SJSA1 (cell line): ENCODE measurements at regions not wholly inside any gene's neighbourhood (a gene's known extent, or its start where the extent isn't known, plus 50 kb on each side); places are given as distances from the start of the nearest gene placed in this dataset.

Experiments used
- DNase-seq, 2 experiments: peaks; one replicate each; pipeline ENCODE4 v3.0.0-alpha.2; 2015 to 2020; ENCODE audit warnings: low spot score in 2 of 2, low read depth in 1 of 2
- H3K27ac ChIP-seq: fragments of 250-450 bp; sonication (Bioruptor Pico); 2 replicates; pipeline ENCODE4 v1.5.1; 2020; ENCODE audit warnings: mild to moderate bottlenecking, moderate library complexity
- H3K27me3 ChIP-seq: fragments of 250-450 bp; sonication (Bioruptor Pico); replicated peaks from 2 replicates; pipeline ENCODE4 v1.5.1; 2020; ENCODE audit warnings: mild to moderate bottlenecking, moderate library complexity
- H3K36me3 ChIP-seq: fragments of 250-450 bp; sonication (Bioruptor Pico); 2 replicates; pipeline ENCODE4 v1.5.1; 2020; ENCODE audit warnings: mild to moderate bottlenecking
- H3K4me1 ChIP-seq: fragments of 250-450 bp; sonication (Bioruptor Pico); replicated peaks from 2 replicates; pipeline ENCODE4 v1.6.1; 2021; ENCODE audit warnings: mild to moderate bottlenecking
- H3K4me3 ChIP-seq: fragments of 250-450 bp; sonication (Bioruptor Pico); 2 replicates; pipeline ENCODE4 v1.5.1; 2020; ENCODE audit warnings: mild to moderate bottlenecking
- H3K9me3 ChIP-seq: fragments of 250-450 bp; sonication (Bioruptor Pico); replicated peaks from 2 replicates; pipeline ENCODE4 v1.5.1; 2020; ENCODE audit warnings: mild to moderate bottlenecking

GRCh38 chr1:106861110-106861509, 195.4 kb upstream of the PRMT6 start:
- Histone ChIP-seq H3K27me3 (no peaks in the 10 kb centered on the region), H3K4me3 (no peak overlapping the region), H3K9me3 (no peaks in the 10 kb centered on the region), H3K4me1 (no peaks in the 10 kb centered on the region), H3K36me3 (no peaks in the 10 kb centered on the region), H3K27ac (no peak overlapping the region)
- no peak for DNase-seq

GRCh38 chr1:106868828-106869227, 187.6 kb upstream of the PRMT6 start:
- H3K9me3 ChIP-seq, result no peaks in the 10 kb centered on the region; the same call in none of the 2 replicates
- no peaks in the 10 kb centered on the region for H3K27me3 ChIP-seq
- H3K4me1 ChIP-seq, result no peaks in the 10 kb centered on the region
- no peaks in the 10 kb centered on the region for H3K36me3 ChIP-seq
- no peak for DNase-seq
- H3K4me3 ChIP-seq, result no peak overlapping the region
- H3K27ac ChIP-seq, result no peak overlapping the region

- H3K4me3 ChIP-seq, result no peak overlapping the region
- H3K36me3 ChIP-seq, result no peaks in the 10 kb centered on the region
- H3K9me3 ChIP-seq, result no peaks in the 10 kb centered on the region; the same call in none of the 2 replicates
- H3K27me3 ChIP-seq, result no peaks in the 10 kb centered on the region
- no peak overlapping the region for H3K27ac ChIP-seq
- H3K4me1 ChIP-seq, result no peaks in the 10 kb centered on the region
- no peak for DNase-seq
These were observed 180.9 kb upstream of the PRMT6 start for GRCh38 chr1:106875622-106876021.

GRCh38 chr1:106876384-106876783, 180.1 kb upstream of the PRMT6 start:
- Histone ChIP-seq H3K4me1 (no peaks in the 10 kb centered on the region), H3K36me3 (no peaks in the 10 kb centered on the region), H3K27ac (no peak overlapping the region), H3K9me3 (no peaks in the 10 kb centered on the region; the same call in none of the 2 replicates), H3K4me3 (no peak overlapping the region), H3K27me3 (no peaks in the 10 kb centered on the region)
- no peak for DNase-seq

- no peak overlapping the region for H3K27ac ChIP-seq
- DNase-seq, result no peak
- H3K4me3 ChIP-seq, result no peak overlapping the region
- H3K9me3 ChIP-seq, result peaks cover 4% of the 10 kb centered on the region; the same call in 1 of the 2 replicates
- no peaks in the 10 kb centered on the region for H3K27me3 ChIP-seq
- H3K36me3 ChIP-seq, result no peaks in the 10 kb centered on the region
- H3K4me1 ChIP-seq, result no peaks in the 10 kb centered on the region
These were observed 176.9 kb upstream of the PRMT6 start for GRCh38 chr1:106879538-106879937.

DNA sequence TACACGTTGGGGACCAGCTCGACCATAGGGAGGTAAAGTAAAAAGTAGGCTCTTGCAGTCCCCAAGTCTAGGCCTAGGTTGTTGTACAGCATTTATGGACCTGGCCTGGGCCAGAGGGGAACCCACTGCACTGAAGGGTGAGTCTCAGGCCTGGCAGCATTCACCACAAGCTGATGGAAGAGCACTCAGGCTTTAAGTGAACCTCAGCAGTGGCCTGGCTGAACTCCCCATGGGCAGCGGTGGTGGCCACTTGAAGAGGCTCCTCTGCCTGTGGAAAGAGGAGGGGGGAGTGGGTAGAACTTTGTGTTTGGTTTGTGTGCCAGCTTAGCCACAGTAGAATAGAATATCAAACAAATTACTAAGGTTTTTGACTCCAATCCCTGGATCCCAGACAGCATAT, 176.2 kb upstream of the PRMT6 start:
- H3K4me1 ChIP-seq, result no peaks in the 10 kb centered on the region
- no peaks in the 10 kb centered on the region for H3K27me3 ChIP-seq
- no peaks in the 10 kb centered on the region for H3K36me3 ChIP-seq
- H3K27ac ChIP-seq, result no peak overlapping the region
- no peak for DNase-seq
- peaks cover 4% of the 10 kb centered on the region; the same call in 1 of the 2 replicates for H3K9me3 ChIP-seq
- no peak overlapping the region for H3K4me3 ChIP-seq

- no peak overlapping the region for H3K27ac ChIP-seq
- H3K27me3 ChIP-seq, result no peaks in the 10 kb centered on the region
- H3K4me3 ChIP-seq, result no peak overlapping the region
- peaks cover 4% of the 10 kb centered on the region; the same call in 1 of the 2 replicates for H3K9me3 ChIP-seq
- no peak for DNase-seq
- H3K4me1 ChIP-seq, result no peaks in the 10 kb centered on the region
- H3K36me3 ChIP-seq, result no peaks in the 10 kb centered on the region
These were observed 173.3 kb upstream of the PRMT6 start for GRCh38 chr1:106883208-106883607.

DNA sequence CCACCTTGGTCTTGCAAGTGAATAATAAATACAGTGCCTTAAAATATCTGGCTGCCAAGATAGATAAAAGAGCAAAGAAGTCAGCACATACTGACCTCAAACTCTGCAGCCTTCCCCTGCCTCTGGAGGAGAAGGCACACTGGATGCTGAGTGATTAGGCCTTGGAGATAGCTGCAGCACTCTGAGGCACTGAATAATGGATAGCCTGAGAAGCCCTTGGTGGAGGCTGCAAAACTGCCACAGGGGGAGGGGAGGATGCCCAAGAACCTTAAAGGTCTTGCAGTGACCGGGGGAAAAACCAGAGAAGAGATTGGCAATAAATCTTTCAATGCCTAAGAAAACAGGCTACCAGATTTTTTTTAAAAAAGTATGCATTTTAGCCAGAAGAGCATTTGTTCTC, 167.4 kb upstream of the PRMT6 start:
- DNase-seq, result no peak
- Histone ChIP-seq H3K4me1 (no peaks in the 10 kb centered on the region), H3K27ac (no peak overlapping the region)

GRCh38 chr1:106889583-106889982, 166.9 kb upstream of the PRMT6 start:
- no peaks in the 10 kb centered on the region; the same call in 1 of the 2 replicates for H3K9me3 ChIP-seq
- H3K36me3 ChIP-seq, result no peaks in the 10 kb centered on the region
- no peak overlapping the region for H3K27ac ChIP-seq
- DNase-seq, result no peak
- H3K4me3 ChIP-seq, result no peak overlapping the region
- H3K27me3 ChIP-seq, result no peaks in the 10 kb centered on the region
- no peaks in the 10 kb centered on the region for H3K4me1 ChIP-seq

More for the DNA sequence above, 167.4 kb upstream of the PRMT6 start:
- no peaks in the 10 kb centered on the region for H3K27me3 ChIP-seq
- no peaks in the 10 kb centered on the region; the same call in 1 of the 2 replicates for H3K9me3 ChIP-seq
- H3K36me3 ChIP-seq, result no peaks in the 10 kb centered on the region
- H3K4me3 ChIP-seq, result no peak overlapping the region

GRCh38 chr1:106897976-106898375, 158.5 kb upstream of the PRMT6 start:
- Histone ChIP-seq H3K9me3 (no peaks in the 10 kb centered on the region), H3K27ac (no peak overlapping the region), H3K4me1 (no peaks in the 10 kb centered on the region), H3K27me3 (no peaks in the 10 kb centered on the region), H3K36me3 (no peaks in the 10 kb centered on the region), H3K4me3 (no peak overlapping the region)
- DNase-seq, result no peak

DNA sequence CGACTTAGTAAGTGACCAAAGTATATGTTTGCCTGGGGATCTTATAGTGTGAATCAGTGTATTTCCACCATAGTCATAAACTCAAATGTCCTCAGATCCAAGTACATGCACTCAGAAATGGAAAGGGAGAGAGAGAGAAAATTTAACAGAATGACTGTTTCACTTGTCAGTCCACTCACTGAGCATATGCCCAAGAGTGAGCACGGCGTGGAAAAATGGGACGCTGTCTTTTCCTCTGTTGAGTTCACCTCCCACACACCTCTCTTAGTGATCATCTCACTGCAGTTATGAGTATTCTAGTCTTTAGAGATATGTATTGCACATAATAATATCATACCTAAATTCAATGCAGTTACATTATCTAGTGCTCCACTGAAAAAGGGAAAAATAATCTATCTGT, 156.8 kb upstream of the PRMT6 start:
- H3K9me3 ChIP-seq, result no peaks in the 10 kb centered on the region
- no peak overlapping the region for H3K4me3 ChIP-seq

GRCh38 chr1:106907795-106908194, 148.7 kb upstream of the PRMT6 start:
- Histone ChIP-seq H3K9me3 (no peaks in the 10 kb centered on the region; the same call in 1 of the 2 replicates), H3K27ac (no peak overlapping the region), H3K4me1 (no peaks in the 10 kb centered on the region), H3K36me3 (no peaks in the 10 kb centered on the region), H3K27me3 (no peaks in the 10 kb centered on the region), H3K4me3 (no peak overlapping the region)
- no peak for DNase-seq

More for the DNA sequence above, 156.8 kb upstream of the PRMT6 start:
- DNase-seq, result no peak
- Histone ChIP-seq H3K27ac (no peak overlapping the region), H3K27me3 (no peaks in the 10 kb centered on the region), H3K36me3 (no peaks in the 10 kb centered on the region), H3K4me1 (no peaks in the 10 kb centered on the region)

DNA sequence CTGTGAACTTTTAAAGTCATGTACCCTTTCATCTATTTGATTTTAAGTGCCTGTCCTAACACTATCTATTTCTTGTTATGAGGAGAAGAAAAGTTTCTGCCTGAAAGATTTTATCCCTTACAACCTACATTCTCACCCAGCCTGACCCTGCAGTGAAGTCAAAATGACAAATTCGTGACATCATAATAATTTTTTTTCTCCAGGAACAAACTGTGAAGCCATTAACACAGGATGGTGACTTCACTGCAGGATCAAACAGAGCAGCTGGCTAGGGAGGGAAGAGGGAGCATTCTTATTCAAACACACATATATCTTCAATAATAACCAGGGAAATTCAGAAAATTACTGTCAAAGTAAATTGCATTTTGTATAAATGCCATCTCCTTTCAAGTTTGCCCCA, 147.8 kb upstream of the PRMT6 start:
- Histone ChIP-seq H3K36me3 (no peaks in the 10 kb centered on the region), H3K27ac (no peak overlapping the region), H3K4me1 (no peaks in the 10 kb centered on the region), H3K4me3 (no peak overlapping the region), H3K27me3 (no peaks in the 10 kb centered on the region), H3K9me3 (no peaks in the 10 kb centered on the region; the same call in 1 of the 2 replicates)
- DNase-seq, result no peak

- Histone ChIP-seq H3K36me3 (no peaks in the 10 kb centered on the region), H3K27ac (no peak overlapping the region), H3K27me3 (no peaks in the 10 kb centered on the region), H3K4me3 (no peak overlapping the region), H3K9me3 (no peaks in the 10 kb centered on the region; the same call in 1 of the 2 replicates), H3K4me1 (no peaks in the 10 kb centered on the region)
- DNase-seq, result no peak
These were observed 145.7 kb upstream of the PRMT6 start for GRCh38 chr1:106910798-106911197.

GRCh38 chr1:106912131-106912530, 144.3 kb upstream of the PRMT6 start:
- Histone ChIP-seq H3K4me3 (no peak overlapping the region), H3K36me3 (no peaks in the 10 kb centered on the region), H3K27me3 (no peaks in the 10 kb centered on the region), H3K4me1 (no peaks in the 10 kb centered on the region), H3K9me3 (no peaks in the 10 kb centered on the region; the same call in 1 of the 2 replicates), H3K27ac (no peak overlapping the region)
- DNase-seq, result no peak
